ENCODE measurements at regions not wholly inside any gene's neighbourhood (a gene's known extent, or its start where the extent isn't known, plus 50 kb on each side); places are given as distances from the start of the nearest gene placed in this dataset.

DNA sequence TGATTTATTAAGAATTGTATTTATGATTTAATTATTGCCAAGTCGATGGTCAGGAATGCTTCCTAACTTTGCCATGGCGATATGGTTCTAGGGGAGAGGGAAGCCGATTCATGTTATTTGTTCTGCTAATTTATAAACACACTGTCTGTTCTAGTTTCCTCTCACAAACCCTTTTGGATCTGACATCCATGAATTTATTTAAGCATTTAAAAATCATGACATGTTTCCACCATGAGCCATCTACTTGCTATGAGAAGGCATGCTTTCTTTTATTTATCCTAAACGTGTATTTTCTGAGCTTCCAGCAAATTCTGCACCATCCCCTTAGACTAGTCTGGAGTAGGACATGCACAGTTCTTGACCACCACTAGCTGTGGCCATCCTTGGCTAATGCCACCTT lies 136.6 kb upstream of the STC2 start:
- TF ChIP-seq, protein P1, sequence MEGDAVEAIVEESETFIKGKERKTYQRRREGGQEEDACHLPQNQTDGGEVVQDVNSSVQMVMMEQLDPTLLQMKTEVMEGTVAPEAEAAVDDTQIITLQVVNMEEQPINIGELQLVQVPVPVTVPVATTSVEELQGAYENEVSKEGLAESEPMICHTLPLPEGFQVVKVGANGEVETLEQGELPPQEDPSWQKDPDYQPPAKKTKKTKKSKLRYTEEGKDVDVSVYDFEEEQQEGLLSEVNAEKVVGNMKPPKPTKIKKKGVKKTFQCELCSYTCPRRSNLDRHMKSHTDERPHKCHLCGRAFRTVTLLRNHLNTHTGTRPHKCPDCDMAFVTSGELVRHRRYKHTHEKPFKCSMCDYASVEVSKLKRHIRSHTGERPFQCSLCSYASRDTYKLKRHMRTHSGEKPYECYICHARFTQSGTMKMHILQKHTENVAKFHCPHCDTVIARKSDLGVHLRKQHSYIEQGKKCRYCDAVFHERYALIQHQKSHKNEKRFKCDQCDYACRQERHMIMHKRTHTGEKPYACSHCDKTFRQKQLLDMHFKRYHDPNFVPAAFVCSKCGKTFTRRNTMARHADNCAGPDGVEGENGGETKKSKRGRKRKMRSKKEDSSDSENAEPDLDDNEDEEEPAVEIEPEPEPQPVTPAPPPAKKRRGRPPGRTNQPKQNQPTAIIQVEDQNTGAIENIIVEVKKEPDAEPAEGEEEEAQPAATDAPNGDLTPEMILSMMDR (IDR thresholded peaks at IDR 0.05; ENCODE audit: unreplicated experiment) = no peak
- no peaks in the 10 kb centered on the region for H3K4me1 Mint-ChIP-seq (ENCODE audit: low read depth)
- H3K27ac Mint-ChIP-seq = no peak overlapping the region
- no peaks in the 10 kb centered on the region for H3K36me3 Mint-ChIP-seq (ENCODE audit: insufficient read depth)
- peaks cover 5% of the 10 kb centered on the region for H3K9me3 Mint-ChIP-seq (ENCODE audit: low read depth)
- H3K4me3 Mint-ChIP-seq (ENCODE audit: low read depth) = no peak overlapping the region
- DNase-seq (ENCODE audit: low spot score, unreplicated experiment) = no peak
- no peaks in the 10 kb centered on the region for H3K27me3 Mint-ChIP-seq

DNA sequence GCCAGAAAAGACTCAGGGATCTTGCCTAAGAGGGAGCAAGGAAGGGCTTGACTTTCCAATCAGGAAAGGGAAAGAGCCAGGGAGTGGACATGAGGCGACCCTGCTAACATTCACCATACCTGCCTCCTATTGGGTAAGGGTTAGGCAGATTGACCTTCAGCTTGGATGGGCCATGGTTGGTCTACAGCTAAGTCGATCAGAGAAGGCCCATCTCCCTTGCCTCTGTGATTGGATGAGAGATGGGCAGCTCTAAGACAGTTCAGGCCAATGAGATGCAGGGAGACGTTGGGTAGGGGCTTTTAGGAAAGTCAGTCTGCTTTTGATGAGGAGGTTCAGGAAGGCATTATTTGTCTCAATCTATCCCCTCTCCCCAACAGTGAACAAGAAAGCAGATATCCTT lies 135.0 kb upstream of the STC2 start:
- no peak for DNase-seq (ENCODE audit: low spot score, unreplicated experiment)
- Mint-ChIP-seq H3K4me3 (ENCODE audit: low read depth) (no peak overlapping the region), H3K36me3 (ENCODE audit: insufficient read depth) (no peaks in the 10 kb centered on the region), H3K27ac (no peak overlapping the region), H3K27me3 (peaks cover 3% of the 10 kb centered on the region), H3K9me3 (ENCODE audit: low read depth) (peaks cover 5% of the 10 kb centered on the region), H3K4me1 (ENCODE audit: low read depth) (no peaks in the 10 kb centered on the region)
- TF ChIP-seq, protein P1 (IDR thresholded peaks at IDR 0.05; ENCODE audit: unreplicated experiment) = no peak

DNA sequence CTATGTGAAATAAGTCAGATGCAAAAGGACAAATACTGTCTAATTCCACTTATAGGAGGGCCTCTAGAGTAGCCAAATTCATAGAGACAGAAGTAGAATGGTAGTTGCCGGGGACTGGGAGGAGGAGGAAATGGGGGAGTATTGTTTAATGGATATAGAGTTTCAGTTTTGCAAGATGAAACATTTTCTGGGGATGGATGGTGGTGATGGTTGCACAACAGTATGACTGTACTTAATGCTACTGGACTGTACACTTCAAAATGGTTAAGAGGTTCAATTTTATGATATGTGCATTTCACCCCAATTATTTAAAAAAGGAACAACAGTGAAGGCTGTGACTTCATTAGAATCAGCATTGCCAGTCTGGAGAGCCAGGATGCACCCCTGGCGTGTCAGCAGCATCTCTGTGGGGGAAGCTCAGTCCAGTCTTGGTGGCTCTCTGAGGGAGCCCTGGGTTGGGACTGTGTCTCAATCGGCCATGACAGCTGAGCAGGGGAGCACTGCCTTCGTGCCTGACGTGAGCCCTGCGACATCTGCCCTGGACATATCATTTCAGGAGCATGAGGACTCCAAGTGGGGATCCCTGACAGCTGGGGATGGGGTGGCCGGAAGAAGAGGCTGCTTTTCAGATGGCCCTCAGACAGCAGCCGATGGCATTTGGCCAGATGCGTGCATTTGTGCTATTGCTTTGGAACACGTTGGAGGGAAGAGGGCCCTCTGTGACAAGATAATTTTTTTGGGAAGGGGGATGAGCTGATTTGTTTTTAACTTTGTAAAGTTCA lies 130.8 kb upstream of the STC2 start:
- Mint-ChIP-seq H3K36me3 (ENCODE audit: insufficient read depth) (no peaks in the 10 kb centered on the region), H3K27me3 (peaks cover 9% of the 10 kb centered on the region), H3K9me3 (ENCODE audit: low read depth) (no peaks in the 10 kb centered on the region), H3K27ac (no peak overlapping the region), H3K4me1 (ENCODE audit: low read depth) (no peaks in the 10 kb centered on the region), H3K4me3 (ENCODE audit: low read depth) (no peak overlapping the region)
- TF ChIP-seq, protein P1 (IDR thresholded peaks at IDR 0.05; ENCODE audit: unreplicated experiment) = no peak
- DNase-seq (ENCODE audit: low spot score, unreplicated experiment) = no peak

DNA sequence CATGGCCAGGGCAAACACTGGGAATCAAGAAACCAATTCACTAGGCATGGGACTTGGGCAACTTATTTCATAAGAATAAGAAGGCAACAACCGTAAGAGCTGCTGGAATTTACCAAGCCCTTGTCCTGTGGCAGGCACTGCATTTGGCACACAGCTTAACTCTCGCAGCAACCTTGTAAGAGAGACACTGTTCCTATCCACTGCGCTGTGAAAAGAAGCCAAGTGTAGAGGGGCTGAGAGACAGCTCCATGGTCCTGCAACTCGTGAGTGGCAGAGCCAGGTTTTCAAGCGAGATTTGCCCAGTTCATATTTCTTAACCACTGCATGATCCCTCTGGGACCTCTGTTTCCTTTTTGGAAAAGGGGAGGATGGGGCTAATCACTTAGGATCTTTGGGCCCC lies 129.3 kb upstream of the STC2 start:
- no peak for DNase-seq (ENCODE audit: low spot score, unreplicated experiment)
- Mint-ChIP-seq H3K4me3 (ENCODE audit: low read depth) (no peak overlapping the region), H3K27ac (no peak overlapping the region), H3K9me3 (ENCODE audit: low read depth) (no peaks in the 10 kb centered on the region), H3K36me3 (ENCODE audit: insufficient read depth) (no peaks in the 10 kb centered on the region), H3K27me3 (peaks cover 9% of the 10 kb centered on the region), H3K4me1 (ENCODE audit: low read depth) (peaks cover 14% of the 10 kb centered on the region)
- TF ChIP-seq, protein P1 (IDR thresholded peaks at IDR 0.05; ENCODE audit: unreplicated experiment) = no peak

DNA sequence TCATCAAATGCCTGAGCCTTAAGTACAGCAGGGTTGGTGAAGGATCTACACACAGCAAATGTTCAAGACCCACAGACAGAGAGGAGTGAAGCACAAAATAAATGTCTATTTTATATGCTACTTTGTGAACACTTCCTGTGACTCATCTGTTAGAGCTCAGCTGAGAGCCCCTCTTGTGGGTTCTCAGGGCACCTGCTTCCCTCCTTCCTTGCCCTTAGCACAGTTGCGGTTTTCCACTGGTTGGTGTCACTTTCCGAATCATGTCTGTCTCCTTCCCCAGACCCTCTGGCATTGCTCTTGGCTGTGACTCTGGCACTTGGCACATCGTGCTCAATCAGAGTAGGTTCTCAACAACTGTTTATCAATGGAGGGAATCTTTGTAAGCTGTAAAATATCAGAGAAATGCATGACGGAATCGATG lies 128.5 kb upstream of the STC2 start:
- Mint-ChIP-seq H3K4me3 (ENCODE audit: low read depth) (no peak overlapping the region), H3K36me3 (ENCODE audit: insufficient read depth) (no peaks in the 10 kb centered on the region), H3K27me3 (peaks cover 9% of the 10 kb centered on the region), H3K27ac (no peak overlapping the region), H3K9me3 (ENCODE audit: low read depth) (no peaks in the 10 kb centered on the region), H3K4me1 (ENCODE audit: low read depth) (peaks cover 18% of the 10 kb centered on the region)
- TF ChIP-seq, protein P1 (IDR thresholded peaks at IDR 0.05; ENCODE audit: unreplicated experiment) = no peak
- DNase-seq (ENCODE audit: low spot score, unreplicated experiment) = no peak
